ENCODE measurements at regions not wholly inside any gene's neighbourhood (a gene's known extent, or its start where the extent isn't known, plus 50 kb on each side); places are given as distances from the start of the nearest gene placed in this dataset.

GRCh38 chr13:58239774-58240268 lies 608.3 kb downstream of the PCDH17 start:
- no peak for TF ChIP-seq CTCF (IDR thresholded peaks at IDR 0.05)
- no peak for TF ChIP-seq EP300 (IDR thresholded peaks at IDR 0.05)
- no peak for TF ChIP-seq POLR2A (IDR thresholded peaks at IDR 0.05)
